ENCODE measurements at regions not wholly inside any gene's neighbourhood (a gene's known extent, or its start where the extent isn't known, plus 50 kb on each side); places are given as distances from the start of the nearest gene placed in this dataset.

- Mint-ChIP-seq H3K9me3 (no peaks in the 10 kb centered on the region), H3K36me3 (ENCODE audit: low read depth) (no peaks in the 10 kb centered on the region), H3K27me3 (no peaks in the 10 kb centered on the region), H3K27ac (no peak overlapping the region), H3K4me3 (no peak overlapping the region), H3K4me1 (ENCODE audit: low read depth) (no peaks in the 10 kb centered on the region)
- ChIA-PET POLR2A (no interaction called here), CTCF (no interaction called here)
- intact Hi-C loops (cut with micrococcal nuclease): no loop called here
- ATAC-seq: no peak
- no peak for TF ChIP-seq CTCF (IDR thresholded peaks at IDR 0.05)
- DNase-seq: no peak
These were observed 803.7 kb upstream of the TMEM132C start for GRCh38 chr12:127463237-127463636.

- ChIA-PET POLR2A (no interaction called here), CTCF (no interaction called here)
- no peaks in the 10 kb centered on the region for H3K9me3 Mint-ChIP-seq
- intact Hi-C loops (cut with micrococcal nuclease): no loop called here
- H3K36me3 Mint-ChIP-seq (ENCODE audit: low read depth): no peaks in the 10 kb centered on the region
- no peak overlapping the region for H3K4me3 Mint-ChIP-seq
- no peaks in the 10 kb centered on the region for H3K27me3 Mint-ChIP-seq
- H3K27ac Mint-ChIP-seq: no peak overlapping the region
- ATAC-seq: no peak
- H3K4me1 Mint-ChIP-seq (ENCODE audit: low read depth): no peaks in the 10 kb centered on the region
- no peak for DNase-seq
- no peak for TF ChIP-seq CTCF (IDR thresholded peaks at IDR 0.05)
These were observed 797.6 kb upstream of the TMEM132C start for GRCh38 chr12:127469331-127469730.

- no peak overlapping the region for H3K4me3 Mint-ChIP-seq
- CTCF ChIA-PET: no interaction called here
- POLR2A ChIA-PET: no interaction called here
- no peaks in the 10 kb centered on the region for H3K9me3 Mint-ChIP-seq
- intact Hi-C loops (cut with micrococcal nuclease): no loop called here
- ATAC-seq: no peak
- no peaks in the 10 kb centered on the region for H3K4me1 Mint-ChIP-seq (ENCODE audit: low read depth)
- no peak overlapping the region for H3K27ac Mint-ChIP-seq
- DNase-seq: no peak
- no peak for TF ChIP-seq CTCF (IDR thresholded peaks at IDR 0.05)
- no peaks in the 10 kb centered on the region for H3K27me3 Mint-ChIP-seq
- no peaks in the 10 kb centered on the region for H3K36me3 Mint-ChIP-seq (ENCODE audit: low read depth)
These were observed 793.2 kb upstream of the TMEM132C start for GRCh38 chr12:127473766-127474165.

GRCh38 chr12:127479256-127479655 lies 787.7 kb upstream of the TMEM132C start:
- CTCF ChIA-PET: no interaction called here
- no peaks in the 10 kb centered on the region for H3K27me3 Mint-ChIP-seq
- intact Hi-C loops (cut with micrococcal nuclease): no loop called here
- peaks cover 3% of the 10 kb centered on the region for H3K9me3 Mint-ChIP-seq
- H3K36me3 Mint-ChIP-seq (ENCODE audit: low read depth): no peaks in the 10 kb centered on the region
- H3K27ac Mint-ChIP-seq: no peak overlapping the region
- ATAC-seq (no peak), DNase-seq (no peak)
- no peak overlapping the region for H3K4me3 Mint-ChIP-seq
- TF ChIP-seq CTCF (IDR thresholded peaks at IDR 0.05): no peak
- no peaks in the 10 kb centered on the region for H3K4me1 Mint-ChIP-seq (ENCODE audit: low read depth)
- POLR2A ChIA-PET: no interaction called here

GRCh38 chr12:127480775-127481314 lies 786.1 kb upstream of the TMEM132C start:
- Mint-ChIP-seq H3K27ac (no peak overlapping the region), H3K27me3 (no peaks in the 10 kb centered on the region), H3K36me3 (ENCODE audit: low read depth) (no peaks in the 10 kb centered on the region), H3K9me3 (peaks cover 3% of the 10 kb centered on the region), H3K4me3 (no peak overlapping the region), H3K4me1 (ENCODE audit: low read depth) (no peaks in the 10 kb centered on the region)
- ATAC-seq (no peak), DNase-seq (no peak)
- intact Hi-C loops (cut with micrococcal nuclease): no loop called here
- ChIA-PET CTCF (no interaction called here), POLR2A (no interaction called here)
- no peak for TF ChIP-seq CTCF (IDR thresholded peaks at IDR 0.05)
